ENCODE measurements at regions not wholly inside any gene's neighbourhood (a gene's known extent, or its start where the extent isn't known, plus 50 kb on each side); places are given as distances from the start of the nearest gene placed in this dataset.

DNA sequence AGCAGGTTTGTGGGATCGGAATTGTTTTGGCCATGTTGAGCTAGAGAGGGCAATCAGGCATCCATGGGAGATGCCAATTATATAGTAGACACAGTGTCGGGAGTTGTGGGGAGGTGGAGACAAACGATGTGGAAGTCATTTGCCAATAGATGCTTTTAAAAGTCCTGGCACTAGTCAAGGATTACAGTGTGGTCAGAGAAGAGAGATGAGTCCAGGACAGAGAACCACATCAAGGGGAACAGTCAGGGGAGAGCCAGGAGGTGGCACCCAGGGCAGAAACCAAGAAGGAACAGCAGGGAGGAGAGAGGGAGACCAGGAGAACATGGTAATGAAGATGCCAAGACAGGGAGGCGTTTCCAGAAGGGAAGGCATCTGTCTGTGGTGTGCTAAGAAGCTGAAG, 81.2 kb downstream of the ARL4C start:
- TF ChIP-seq CTCF (IDR thresholded peaks at IDR 0.05; ENCODE audit: insufficient read depth, low read length): no peak
- no peak for TF ChIP-seq REST (IDR thresholded peaks at IDR 0.05; ENCODE audit: insufficient replicate concordance, low read depth)
- no peak for TF ChIP-seq POLR2AphosphoS5 (IDR thresholded peaks at IDR 0.05; ENCODE audit: low read depth)
- no peak for TF ChIP-seq GABPA (IDR thresholded peaks at IDR 0.05; ENCODE audit: low read depth)
